ENCODE measurements at regions not wholly inside any gene's neighbourhood (a gene's known extent, or its start where the extent isn't known, plus 50 kb on each side); places are given as distances from the start of the nearest gene placed in this dataset.

DNA sequence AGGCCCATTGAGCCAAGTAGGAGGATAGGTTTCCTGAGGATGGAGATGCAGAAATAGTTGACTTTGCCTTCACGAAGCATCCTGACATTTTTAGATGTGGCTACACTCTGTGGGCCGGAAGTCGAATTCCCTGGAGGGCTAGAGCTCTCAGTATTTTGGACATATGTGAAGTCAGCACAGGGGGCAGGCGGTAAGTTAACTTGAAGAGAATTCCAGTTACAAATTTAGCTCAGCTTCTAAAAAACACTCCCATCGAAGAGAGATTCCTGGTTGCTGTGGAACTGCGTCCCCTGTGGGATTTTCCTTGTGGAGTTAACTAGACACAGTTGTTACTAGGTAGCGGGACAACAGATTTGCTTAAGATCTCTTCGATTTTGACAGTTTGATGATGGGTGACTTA lies 161.9 kb upstream of the RGMA start:
- TF ChIP-seq TAF1 (IDR thresholded peaks at IDR 0.05; ENCODE audit: borderline replicate concordance, insufficient read depth, low read length): no peak
- TF ChIP-seq, protein P1, sequence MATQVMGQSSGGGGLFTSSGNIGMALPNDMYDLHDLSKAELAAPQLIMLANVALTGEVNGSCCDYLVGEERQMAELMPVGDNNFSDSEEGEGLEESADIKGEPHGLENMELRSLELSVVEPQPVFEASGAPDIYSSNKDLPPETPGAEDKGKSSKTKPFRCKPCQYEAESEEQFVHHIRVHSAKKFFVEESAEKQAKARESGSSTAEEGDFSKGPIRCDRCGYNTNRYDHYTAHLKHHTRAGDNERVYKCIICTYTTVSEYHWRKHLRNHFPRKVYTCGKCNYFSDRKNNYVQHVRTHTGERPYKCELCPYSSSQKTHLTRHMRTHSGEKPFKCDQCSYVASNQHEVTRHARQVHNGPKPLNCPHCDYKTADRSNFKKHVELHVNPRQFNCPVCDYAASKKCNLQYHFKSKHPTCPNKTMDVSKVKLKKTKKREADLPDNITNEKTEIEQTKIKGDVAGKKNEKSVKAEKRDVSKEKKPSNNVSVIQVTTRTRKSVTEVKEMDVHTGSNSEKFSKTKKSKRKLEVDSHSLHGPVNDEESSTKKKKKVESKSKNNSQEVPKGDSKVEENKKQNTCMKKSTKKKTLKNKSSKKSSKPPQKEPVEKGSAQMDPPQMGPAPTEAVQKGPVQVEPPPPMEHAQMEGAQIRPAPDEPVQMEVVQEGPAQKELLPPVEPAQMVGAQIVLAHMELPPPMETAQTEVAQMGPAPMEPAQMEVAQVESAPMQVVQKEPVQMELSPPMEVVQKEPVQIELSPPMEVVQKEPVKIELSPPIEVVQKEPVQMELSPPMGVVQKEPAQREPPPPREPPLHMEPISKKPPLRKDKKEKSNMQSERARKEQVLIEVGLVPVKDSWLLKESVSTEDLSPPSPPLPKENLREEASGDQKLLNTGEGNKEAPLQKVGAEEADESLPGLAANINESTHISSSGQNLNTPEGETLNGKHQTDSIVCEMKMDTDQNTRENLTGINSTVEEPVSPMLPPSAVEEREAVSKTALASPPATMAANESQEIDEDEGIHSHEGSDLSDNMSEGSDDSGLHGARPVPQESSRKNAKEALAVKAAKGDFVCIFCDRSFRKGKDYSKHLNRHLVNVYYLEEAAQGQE (IDR thresholded peaks at IDR 0.05; ENCODE audit: insufficient read depth in 1 of 2, low read depth in 2 of 2, low read length in 2 of 2): no peak
- TF ChIP-seq FOXP2 (optimal IDR thresholded peaks at IDR 0.05; ENCODE audit: borderline replicate concordance, extremely low read depth, extremely low read length, insufficient read depth): no peak
- TF ChIP-seq SIN3A (IDR thresholded peaks at IDR 0.05; ENCODE audit: borderline replicate concordance, insufficient read depth, low read length): no peak
- TF ChIP-seq POLR2AphosphoS5 (IDR thresholded peaks at IDR 0.05; ENCODE audit: low read depth, low read length): no peak

DNA sequence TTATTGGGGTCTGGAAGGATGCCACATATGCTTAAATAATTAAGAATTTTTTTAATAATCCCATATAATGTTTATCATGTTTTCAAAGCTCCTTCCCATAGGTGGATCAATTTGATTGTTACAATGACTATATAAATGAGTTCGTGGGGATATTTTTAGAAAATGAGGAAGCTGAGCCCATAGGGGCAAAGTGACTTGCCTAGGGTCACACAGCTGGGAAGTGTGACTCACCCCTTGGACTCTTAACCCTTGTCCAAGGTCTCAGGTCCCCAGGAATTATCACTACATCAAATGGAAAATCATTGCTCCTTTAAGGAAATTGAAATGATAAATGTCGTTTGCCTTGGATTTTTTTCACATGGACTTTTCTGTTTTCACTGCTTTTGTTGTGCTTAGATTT lies 161.2 kb upstream of the RGMA start:
- no peak for TF ChIP-seq POLR2AphosphoS5 (IDR thresholded peaks at IDR 0.05; ENCODE audit: low read depth, low read length)
- no peak for TF ChIP-seq FOXP2 (optimal IDR thresholded peaks at IDR 0.05; ENCODE audit: borderline replicate concordance, extremely low read depth, extremely low read length, insufficient read depth)
- TF ChIP-seq TAF1 (IDR thresholded peaks at IDR 0.05; ENCODE audit: borderline replicate concordance, insufficient read depth, low read length): no peak
- no peak for TF ChIP-seq SIN3A (IDR thresholded peaks at IDR 0.05; ENCODE audit: borderline replicate concordance, insufficient read depth, low read length)
- TF ChIP-seq, protein P1 (IDR thresholded peaks at IDR 0.05; ENCODE audit: insufficient read depth in 1 of 2, low read depth in 2 of 2, low read length in 2 of 2): no peak

DNA sequence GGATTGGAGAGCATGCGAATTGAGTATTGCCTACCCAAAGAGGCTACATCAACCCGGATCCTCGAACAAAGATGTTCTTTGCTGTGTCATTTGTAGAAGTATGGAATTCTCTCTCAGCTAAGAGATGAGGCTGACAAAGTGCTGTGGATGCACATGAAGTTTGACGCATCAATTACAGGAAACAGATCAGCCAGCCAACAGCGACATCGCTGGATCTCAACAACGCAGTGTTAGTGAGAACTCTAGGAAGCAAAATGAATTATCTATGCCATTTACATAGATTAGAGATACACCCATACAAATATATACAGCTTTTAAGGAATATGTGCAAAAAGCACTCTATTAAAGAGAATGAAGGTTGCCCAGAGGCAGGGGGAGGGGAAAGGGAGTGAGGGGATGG lies 160.6 kb upstream of the RGMA start:
- TF ChIP-seq FOXP2 (optimal IDR thresholded peaks at IDR 0.05; ENCODE audit: borderline replicate concordance, extremely low read depth, extremely low read length, insufficient read depth): no peak
- no peak for TF ChIP-seq TAF1 (IDR thresholded peaks at IDR 0.05; ENCODE audit: borderline replicate concordance, insufficient read depth, low read length)
- TF ChIP-seq, protein P1 (IDR thresholded peaks at IDR 0.05; ENCODE audit: insufficient read depth in 1 of 2, low read depth in 2 of 2, low read length in 2 of 2): no peak
- no peak for TF ChIP-seq POLR2AphosphoS5 (IDR thresholded peaks at IDR 0.05; ENCODE audit: low read depth, low read length)
- TF ChIP-seq SIN3A (IDR thresholded peaks at IDR 0.05; ENCODE audit: borderline replicate concordance, insufficient read depth, low read length): no peak

DNA sequence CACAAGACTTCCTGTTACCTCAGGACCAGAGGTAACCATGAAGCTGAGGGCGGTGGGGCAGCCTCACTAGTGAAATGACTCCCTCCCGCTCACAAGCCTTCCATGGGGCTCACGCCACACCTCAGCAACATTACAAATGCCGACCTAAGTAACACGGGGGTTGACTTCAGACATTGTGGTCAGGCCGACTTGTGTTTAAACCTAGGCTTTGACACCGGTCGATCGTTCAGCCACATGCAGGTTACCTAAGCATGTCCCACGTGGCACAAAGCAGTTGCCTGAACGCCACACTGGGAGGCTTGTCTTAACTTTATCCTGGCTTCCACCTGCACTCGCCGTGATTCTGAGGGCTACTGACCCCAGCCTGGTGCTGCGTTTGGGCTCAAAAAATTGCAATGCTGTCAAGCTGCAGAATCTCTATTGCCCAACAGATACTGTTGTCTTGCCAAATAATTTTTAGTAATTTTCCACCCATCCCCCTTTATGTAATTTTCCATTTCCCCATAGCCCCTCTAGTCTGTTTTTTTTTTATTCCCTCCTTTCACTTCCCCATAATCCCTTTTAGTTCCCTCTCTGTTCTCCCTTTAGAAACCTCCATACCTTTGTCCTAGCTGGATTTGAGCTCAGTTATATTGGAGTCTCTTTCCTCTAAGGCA lies 158.6 kb upstream of the RGMA start:
- no peak for TF ChIP-seq SIN3A (IDR thresholded peaks at IDR 0.05; ENCODE audit: borderline replicate concordance, insufficient read depth, low read length)
- TF ChIP-seq FOXP2 (optimal IDR thresholded peaks at IDR 0.05; ENCODE audit: borderline replicate concordance, extremely low read depth, extremely low read length, insufficient read depth): no peak
- no peak for TF ChIP-seq POLR2AphosphoS5 (IDR thresholded peaks at IDR 0.05; ENCODE audit: low read depth, low read length)

DNA sequence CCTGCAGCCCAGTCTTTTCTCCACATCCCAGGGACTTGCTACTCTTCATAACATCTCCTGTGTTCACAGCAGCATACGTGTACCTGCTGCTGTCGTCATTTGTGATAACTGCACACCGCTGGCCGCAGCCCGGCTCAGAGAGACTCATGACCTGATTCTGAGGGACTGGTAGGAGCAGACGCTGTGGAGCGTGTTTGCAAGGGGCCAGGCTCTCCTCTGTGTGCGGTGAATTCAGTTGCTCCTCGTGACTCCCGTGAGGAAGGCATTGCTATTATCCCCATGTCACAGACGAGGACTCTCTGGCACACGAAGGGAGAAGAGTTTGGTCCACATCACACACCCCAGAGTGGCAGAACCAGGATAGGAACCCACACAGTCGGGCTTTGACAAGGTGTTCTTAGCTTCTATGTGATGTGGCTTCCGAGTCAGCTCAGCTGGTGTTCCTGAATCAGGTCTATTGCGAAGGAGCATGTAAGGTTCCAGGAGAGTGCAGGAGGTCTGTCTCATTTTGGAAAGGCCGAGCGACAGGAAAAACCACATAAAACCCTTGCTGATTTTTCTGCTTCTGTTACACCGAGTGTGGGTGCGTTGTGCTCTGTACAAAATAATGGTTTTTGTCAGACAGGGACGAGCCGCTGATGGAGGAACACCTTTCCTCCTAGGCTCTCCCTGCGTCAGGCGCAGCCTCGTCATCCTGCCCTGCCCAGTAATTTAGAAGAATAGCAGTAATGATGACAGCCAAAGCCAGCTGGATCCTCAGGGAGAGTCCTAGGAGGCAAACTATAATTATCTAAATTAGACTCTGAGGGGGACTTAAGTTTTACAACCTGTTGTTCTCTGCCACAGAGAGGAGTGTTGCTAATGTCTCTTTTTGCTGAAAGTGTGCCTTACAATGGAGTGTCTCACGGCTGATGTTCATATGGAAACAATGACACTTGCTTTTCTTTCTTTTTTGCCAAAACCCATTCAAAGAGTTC lies 157.5 kb upstream of the RGMA start:
- TF ChIP-seq POLR2AphosphoS5 (IDR thresholded peaks at IDR 0.05; ENCODE audit: low read depth, low read length) (no peak), TAF1 (IDR thresholded peaks at IDR 0.05; ENCODE audit: borderline replicate concordance, insufficient read depth, low read length) (no peak), SIN3A (IDR thresholded peaks at IDR 0.05; ENCODE audit: borderline replicate concordance, insufficient read depth, low read length) (no peak), FOXP2 (optimal IDR thresholded peaks at IDR 0.05; ENCODE audit: borderline replicate concordance, extremely low read depth, extremely low read length, insufficient read depth) (no peak)
- TF ChIP-seq, protein P1 (IDR thresholded peaks at IDR 0.05; ENCODE audit: insufficient read depth in 1 of 2, low read depth in 2 of 2, low read length in 2 of 2): no peak

All from PFSK-1 (cell line).